ENCODE measurements at regions not wholly inside any gene's neighbourhood (a gene's known extent, or its start where the extent isn't known, plus 50 kb on each side); places are given as distances from the start of the nearest gene placed in this dataset.
A peak's percentile ranks its signal among the peaks of the same experiment; 100 is the strongest.

- DNase-seq, result no peak
- H3K4me3 ChIP-seq, result no peak overlapping the region
- no peaks in the 10 kb centered on the region for H3K4me1 ChIP-seq
- TF ChIP-seq POLR2A (IDR thresholded peaks at IDR 0.05), result no peak
- TF ChIP-seq EP300 (IDR thresholded peaks at IDR 0.05), result no peak
- no peak for TF ChIP-seq POLR2AphosphoS5 (IDR thresholded peaks at IDR 0.05)
- no peak for TF ChIP-seq CTCF (IDR thresholded peaks at IDR 0.05)
- intact Hi-C loops (cut with DNase I; ENCODE audit: low total_unique reads), result no loop called here
- no peaks in the 10 kb centered on the region for H3K9me3 ChIP-seq
- no peaks in the 10 kb centered on the region for H3K27me3 ChIP-seq
- no peak overlapping the region for H3K27ac ChIP-seq
- no peaks in the 10 kb centered on the region for H3K36me3 ChIP-seq
Observed at GRCh38 chr1:177368255-177368654, 197.5 kb downstream of the BRINP2 start.

- intact Hi-C loops (cut with DNase I; ENCODE audit: low total_unique reads), result no loop called here
- Histone ChIP-seq H3K9me3 (no peaks in the 10 kb centered on the region), H3K27me3 (no peaks in the 10 kb centered on the region), H3K4me3 (no peak overlapping the region), H3K4me1 (no peaks in the 10 kb centered on the region), H3K36me3 (no peaks in the 10 kb centered on the region), H3K27ac (no peak overlapping the region)
- 51 to 64% (median 57%) methylated on average over 2 of the region's 2 CpGs for WGBS, 5 donors
- no peak for DNase-seq
- no peak for TF ChIP-seq POLR2A (IDR thresholded peaks at IDR 0.05)
- TF ChIP-seq CTCF (IDR thresholded peaks at IDR 0.05), result no peak
- TF ChIP-seq POLR2AphosphoS5 (IDR thresholded peaks at IDR 0.05), result no peak
- no peak for TF ChIP-seq EP300 (IDR thresholded peaks at IDR 0.05)
Observed at GRCh38 chr1:177366091-177366490, 195.3 kb downstream of the BRINP2 start.

GRCh38 chr1:177360791-177361190 lies 190.0 kb downstream of the BRINP2 start:
- WGBS, 5 donors, result 40 to 64% (median 58%) methylated on average over 2 of the region's 2 CpGs
- Histone ChIP-seq H3K4me1 (no peaks in the 10 kb centered on the region), H3K27me3 (no peaks in the 10 kb centered on the region), H3K4me3 (no peak overlapping the region), H3K36me3 (no peaks in the 10 kb centered on the region), H3K27ac (no peak overlapping the region), H3K9me3 (no peaks in the 10 kb centered on the region)
- no peak for TF ChIP-seq CTCF (IDR thresholded peaks at IDR 0.05)
- TF ChIP-seq POLR2AphosphoS5 (IDR thresholded peaks at IDR 0.05), result no peak
- intact Hi-C loops (cut with DNase I; ENCODE audit: low total_unique reads), result no loop called here
- DNase-seq, result no peak

- Histone ChIP-seq H3K27me3 (no peaks in the 10 kb centered on the region), H3K36me3 (no peaks in the 10 kb centered on the region), H3K4me3 (no peak overlapping the region), H3K9me3 (no peaks in the 10 kb centered on the region), H3K27ac (no peak overlapping the region), H3K4me1 (no peaks in the 10 kb centered on the region)
- TF ChIP-seq POLR2AphosphoS5 (IDR thresholded peaks at IDR 0.05) (no peak), EP300 (IDR thresholded peaks at IDR 0.05) (no peak), POLR2A (IDR thresholded peaks at IDR 0.05) (no peak)
- intact Hi-C loops (cut with DNase I; ENCODE audit: low total_unique reads), result no loop called here
- 60 to 82% (median 78%) methylated on average over 4 of the region's 4 CpGs for WGBS, 5 donors
- no peak for DNase-seq
Observed at GRCh38 chr1:177356674-177357435, 186.1 kb downstream of the BRINP2 start.

- intact Hi-C loops (cut with DNase I; ENCODE audit: low total_unique reads), result no loop called here
- Histone ChIP-seq H3K27ac (no peak overlapping the region), H3K9me3 (no peaks in the 10 kb centered on the region), H3K27me3 (no peaks in the 10 kb centered on the region), H3K4me3 (no peak overlapping the region), H3K36me3 (no peaks in the 10 kb centered on the region), H3K4me1 (peaks cover 0 to 9% (median 4%) of the 10 kb centered on the region in 4 donors)
- DNase-seq, result peak; percentile 27 to 55
- WGBS, 5 donors, result 7 to 25% (median 17%) methylated on average over 2 of the region's 2 CpGs
- TF ChIP-seq EP300 (IDR thresholded peaks at IDR 0.05) (no peak), CTCF (IDR thresholded peaks at IDR 0.05) (peak in 3 of 7 experiments; percentile 15 to 30 (median 28))
Observed at GRCh38 chr1:177355575-177355974, 184.8 kb downstream of the BRINP2 start.
